ENCODE measurements at regions not wholly inside any gene's neighbourhood (a gene's known extent, or its start where the extent isn't known, plus 50 kb on each side); places are given as distances from the start of the nearest gene placed in this dataset.
"Not testable (repeated sequence)": the region's sequence is repeated elsewhere in the genome, so short reads cannot be mapped to it uniquely, and the experiment has no call there.

DNA sequence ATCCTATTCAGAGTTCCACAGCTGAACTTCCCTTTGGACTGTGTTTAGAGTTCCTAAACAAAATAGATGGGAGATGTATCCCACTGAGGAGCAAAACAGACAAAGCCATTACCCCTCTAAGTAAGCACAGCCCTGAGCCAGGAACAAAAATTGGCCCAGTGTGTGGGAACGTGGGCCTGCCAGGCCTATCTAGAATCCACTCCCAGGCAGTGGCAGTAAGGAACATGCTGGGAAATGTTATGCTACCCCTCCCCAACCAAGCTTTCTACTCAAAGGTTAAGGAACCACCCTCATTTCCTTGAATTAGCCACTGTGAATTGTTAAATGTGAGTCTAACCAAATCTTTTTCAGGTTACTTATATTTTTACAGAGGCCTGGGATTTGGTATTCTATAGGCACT is 405.1 kb upstream of the PTGER4 start:
- DNase-seq: no peak

DNA sequence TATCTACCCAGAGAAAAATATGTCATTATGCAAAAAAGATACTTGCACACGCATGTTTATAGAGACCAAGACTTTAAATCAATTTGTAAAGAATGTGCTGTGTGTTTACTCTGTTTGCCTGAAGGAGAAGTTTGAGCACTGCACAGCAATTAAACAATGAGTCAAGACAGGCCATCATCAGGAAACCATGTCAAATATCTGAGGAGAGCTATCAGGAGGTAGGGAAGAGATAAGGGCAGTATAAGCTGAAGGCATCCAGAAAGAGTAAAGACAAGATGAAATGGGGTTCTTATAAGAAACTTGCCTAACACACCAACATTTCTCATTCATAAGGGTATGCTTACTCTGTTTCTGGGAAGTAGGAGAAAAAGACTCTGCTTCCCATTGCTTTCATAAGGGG is 405.8 kb upstream of the PTGER4 start:
- DNase-seq: no peak

DNA sequence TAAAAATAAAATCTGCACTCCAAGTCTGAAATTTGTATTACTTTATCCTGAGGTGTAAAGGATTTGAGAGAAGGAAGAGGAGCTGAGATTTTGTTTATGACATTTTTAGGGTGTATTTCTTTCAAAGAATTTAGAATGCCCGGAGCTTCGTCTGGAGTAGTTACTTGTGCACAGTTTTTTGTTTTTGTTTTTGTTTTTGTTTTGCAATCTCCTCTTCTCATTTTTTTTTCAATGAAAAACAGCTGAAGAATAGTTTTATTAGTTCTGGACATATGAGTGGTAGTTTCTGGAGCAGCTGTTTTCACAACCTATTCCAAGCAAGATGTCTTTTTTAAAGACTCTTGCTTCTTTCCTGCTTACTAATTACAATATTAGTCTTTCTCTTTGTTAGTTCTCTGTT is 408.2 kb upstream of the PTGER4 start:
- DNase-seq: no peak

DNA sequence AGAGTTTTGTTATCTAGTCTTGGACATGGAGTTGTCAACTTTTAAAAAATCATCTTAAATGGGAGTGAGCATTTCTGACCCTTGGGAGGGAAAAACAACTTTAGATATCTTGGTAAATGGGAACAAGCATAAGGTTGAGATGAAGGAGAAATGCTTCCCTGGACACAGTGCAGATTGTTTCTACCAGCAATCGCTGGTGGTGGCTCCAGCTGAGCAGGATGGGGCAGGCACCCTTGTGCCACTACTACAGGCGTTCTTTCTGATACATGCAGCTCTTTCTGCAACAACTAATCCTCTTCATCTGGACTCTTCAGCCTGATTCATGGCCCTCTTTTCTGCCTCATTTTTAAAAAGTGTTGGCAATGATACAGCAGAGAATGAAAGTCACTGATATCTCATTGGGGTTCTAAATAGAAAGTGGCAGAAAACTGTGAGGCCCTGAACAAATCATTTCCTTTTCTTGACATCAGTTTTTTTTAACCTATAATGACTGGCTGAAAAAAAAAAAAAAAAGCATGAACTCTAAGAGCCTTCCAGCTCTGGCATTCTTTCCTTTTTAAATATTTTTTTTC is 409.4 kb upstream of the PTGER4 start:
- DNase-seq: no peak

DNA sequence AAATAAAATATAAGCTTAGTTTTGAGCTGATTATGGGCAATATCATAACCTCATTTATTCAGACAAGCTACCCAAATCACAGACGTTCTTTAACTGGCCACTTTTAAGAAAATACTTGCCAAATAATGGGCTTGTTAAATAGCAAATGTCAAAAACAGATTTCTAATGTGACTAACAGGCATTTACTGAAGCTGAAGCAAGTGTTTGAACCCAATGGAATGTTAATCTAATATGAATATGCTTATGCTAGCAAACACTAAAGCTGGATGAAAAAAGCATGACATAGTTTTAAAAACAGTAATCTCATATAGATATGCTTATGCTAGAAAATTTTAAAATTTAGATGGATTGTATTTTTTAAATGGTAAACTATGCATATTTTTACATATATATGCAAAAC is 411.6 kb upstream of the PTGER4 start:
- no peak for DNase-seq

DNA sequence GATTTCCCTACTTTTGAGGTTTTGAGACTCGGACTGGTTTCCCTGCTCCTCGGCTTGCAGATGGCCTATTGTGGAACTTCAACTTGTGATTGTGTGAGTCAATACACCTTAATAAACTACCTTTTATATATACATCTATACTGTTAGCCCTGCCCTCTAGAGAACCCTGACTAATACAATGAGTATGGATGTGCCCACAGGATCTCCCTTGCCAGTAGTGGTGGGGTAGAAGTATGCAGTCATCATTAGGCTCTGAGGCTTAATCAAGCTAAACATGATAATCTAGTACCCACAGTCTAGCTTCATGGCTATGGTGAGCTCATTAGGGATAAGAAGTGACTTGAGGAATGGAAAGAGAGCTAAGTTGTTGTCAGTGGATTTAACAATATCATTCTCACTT is 412.8 kb upstream of the PTGER4 start:
- no peak for DNase-seq

DNA sequence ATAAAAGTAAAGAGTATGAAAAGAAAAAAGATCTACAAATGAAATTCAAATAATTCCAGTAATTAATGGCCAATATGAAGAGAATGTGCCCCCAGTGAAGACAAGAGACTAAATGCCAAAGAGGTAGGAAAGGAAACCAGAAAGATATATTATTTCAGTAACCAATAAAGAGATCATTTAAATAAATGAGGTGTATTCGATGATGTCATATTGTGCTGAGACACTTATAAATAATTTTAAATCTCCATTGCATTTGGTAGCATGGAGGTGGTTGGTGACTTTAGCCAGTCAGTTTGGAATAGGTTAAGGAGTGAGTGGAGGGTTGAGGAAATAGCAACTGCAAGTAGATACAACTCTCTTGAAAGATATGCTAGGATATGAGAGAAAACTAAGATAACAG is 417.7 kb upstream of the PTGER4 start:
- no peak for DNase-seq

DNA sequence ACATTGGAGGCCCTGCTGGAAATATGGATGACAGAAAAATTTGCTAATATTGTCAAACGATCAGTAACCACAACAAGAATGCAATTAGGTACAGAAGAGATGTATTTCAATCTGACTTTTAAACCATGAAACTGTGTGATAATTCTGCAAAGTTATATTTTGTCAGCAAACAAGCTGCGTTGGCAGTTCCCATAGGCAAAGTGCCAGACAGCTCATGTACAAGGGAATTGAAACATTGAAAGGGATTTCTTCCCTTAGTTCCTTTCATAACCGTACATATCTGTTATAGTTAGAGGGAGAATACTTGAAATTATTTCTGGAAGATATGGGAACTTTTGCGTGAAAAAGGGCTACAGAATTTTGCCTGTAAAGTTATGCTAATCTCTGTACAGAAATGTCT is 419.4 kb upstream of the PTGER4 start:
- no peak for DNase-seq

DNA sequence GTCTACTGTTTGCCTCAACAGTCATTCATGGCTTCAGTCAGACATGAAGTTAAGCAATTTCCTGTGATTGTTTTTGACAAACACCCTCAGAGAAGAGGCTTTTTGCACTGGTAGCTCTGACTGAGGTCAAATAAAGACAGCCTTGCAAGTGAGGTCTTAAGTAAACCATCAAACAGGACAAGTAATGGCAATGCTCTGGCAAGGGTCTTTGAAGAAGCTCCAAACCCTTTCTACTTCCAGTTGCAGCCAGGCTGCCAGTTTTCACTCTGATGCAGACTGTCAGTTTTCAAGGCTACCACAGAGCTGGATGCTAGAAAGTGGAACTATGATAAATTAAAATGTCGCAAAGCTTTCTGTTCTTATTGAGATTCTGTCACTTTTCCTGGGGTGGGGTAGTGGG is 421.5 kb upstream of the PTGER4 start:
- DNase-seq: no peak

DNA sequence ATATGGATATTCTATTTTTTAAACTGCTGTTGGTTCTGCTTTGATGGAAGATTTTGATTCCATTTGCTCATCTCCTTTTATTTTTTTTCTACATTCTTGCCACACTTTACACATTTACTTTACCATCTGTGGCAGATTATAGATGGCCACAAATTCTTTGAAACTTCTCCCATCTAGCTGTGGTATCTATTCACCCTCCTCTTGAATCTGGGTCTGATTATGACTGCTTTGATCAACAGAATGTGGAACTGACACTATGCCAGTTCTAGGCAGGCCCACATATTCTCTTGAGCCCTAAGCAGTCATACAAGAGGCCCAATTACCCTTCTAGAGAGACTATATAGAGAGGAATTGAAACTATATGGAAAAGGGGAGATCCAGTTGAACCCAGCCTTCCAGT is 439.0 kb upstream of the PTGER4 start:
- no peak for DNase-seq

DNA sequence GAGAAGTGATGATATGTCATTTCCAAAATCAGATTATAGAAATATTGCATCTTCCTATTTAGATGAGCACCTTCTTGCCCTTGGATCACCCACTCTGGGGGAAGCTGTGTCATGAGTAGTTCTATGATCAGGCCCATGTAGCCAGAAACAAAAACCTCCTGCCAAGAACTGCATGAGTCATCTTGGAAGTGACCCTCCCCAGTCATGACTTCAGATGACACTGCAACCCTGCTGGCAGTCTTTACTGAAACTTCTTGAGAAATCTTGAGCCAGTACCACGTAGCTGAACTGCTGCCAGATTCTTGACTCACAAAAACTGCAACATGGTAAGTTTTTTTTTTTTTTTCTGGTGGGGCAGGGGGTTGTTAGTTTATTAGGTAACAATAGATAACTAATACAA is 439.6 kb upstream of the PTGER4 start:
- DNase-seq: no peak

DNA sequence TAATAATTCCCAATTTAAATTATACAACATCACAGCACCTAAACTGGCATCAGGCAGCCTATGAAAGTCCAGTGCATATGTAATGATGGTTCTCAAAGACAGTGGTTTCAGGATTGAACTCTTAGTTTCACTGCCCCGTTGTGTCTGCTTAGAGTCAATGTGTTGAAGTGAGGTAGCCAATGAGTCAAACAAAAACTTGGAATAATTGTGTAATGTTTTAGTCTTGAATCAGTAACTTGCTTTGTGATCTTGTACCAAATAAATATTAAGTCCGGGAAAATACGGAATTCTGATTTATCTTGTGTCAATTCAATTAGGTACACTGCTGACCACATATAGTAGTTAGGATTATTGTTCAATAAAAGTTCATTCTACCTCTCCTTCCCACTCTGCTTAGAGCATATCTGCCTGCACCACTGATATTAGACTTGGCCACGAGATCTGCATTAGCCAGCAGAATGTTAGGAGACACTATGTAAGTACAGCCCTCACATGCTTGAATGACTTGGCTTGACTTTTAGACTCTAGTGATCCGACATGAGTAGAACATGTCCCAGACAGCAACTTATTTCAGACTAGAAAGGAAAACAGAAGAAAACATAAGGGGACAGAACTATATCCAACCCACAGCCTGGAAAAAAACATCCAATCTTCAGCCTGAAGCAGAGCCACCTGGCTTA is 441.5 kb upstream of the PTGER4 start:
- DNase-seq: no peak

DNA sequence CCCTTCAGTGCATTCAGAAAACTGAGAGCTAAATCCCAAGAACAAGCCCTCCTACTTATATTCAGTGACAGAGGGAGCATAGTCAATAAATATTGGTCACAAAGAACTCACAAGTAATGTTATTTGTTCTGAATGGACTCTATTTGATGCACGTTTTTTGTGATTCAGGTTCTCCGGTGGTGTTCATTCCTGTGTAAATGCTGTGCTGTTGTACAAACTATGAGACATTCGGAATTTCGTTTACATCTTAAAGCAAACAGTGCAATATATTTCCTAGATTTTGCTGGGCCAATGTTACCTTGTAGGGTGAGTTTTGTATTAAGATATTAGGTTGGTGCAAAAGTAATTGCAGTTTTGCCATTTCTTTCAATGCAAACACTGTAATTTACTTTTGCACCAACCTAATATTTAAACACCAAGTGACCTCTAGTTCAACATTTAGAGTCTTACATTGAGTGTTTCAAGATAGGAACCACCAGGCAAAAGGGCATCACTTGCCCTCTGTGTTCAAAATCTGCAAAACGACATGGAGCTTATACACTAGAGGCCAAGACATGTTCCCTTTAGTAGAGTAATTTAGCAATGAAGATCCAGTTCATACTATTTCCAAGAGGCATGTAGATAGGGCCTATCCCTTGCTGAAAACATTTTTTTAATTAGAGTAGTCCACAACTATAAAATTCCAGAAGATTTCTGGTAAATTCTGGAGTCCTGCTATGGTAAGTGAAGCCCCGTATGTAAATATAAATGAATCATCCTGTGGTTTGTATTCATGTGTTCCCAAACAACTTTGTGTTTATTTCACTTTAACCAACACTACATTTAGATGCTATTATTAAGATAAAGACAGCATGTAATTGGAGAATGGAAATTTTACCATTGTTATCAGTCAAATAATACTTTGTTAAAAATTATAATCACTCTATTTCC is 444.0 kb upstream of the PTGER4 start:
- no peak for DNase-seq

DNA sequence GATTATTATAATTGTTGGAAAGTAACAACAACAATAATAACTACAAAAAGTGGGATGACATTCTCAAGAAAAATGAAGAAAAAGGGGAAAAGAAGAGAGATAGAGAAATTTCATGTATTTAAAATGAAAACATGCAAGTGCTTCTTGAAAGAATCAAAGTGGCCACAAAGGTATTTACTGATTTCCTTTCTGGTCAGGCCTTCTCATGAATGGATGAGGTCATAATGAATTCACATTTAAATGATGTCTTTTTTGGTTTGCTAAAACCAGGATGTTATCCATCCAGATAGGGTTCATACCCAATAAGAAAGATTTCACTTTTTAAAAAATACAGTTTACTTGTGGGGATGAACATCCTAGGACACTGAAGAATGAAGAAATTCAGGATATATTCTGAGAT is 446.4 kb upstream of the PTGER4 start:
- DNase-seq: no peak

DNA sequence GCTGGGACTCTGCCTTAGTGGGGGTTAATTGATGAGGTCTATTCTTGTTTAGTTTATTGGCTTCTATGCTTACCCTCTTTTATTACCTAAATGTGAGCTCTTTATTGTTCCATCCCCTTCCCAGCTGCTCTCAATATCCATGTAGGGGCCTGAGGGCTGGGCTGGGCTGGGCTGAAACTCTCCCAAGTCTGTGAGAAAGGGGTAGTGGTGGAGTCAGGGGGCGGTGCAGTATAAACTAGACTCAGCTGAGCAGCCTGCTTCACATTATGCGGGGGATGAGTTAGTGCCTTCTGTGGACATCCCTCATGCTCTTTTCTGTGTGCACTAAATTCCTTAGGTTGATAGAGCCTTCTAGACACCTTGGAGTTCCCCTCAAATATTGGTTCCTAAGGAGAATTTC is 451.8 kb upstream of the PTGER4 start:
- DNase-seq: no peak

DNA sequence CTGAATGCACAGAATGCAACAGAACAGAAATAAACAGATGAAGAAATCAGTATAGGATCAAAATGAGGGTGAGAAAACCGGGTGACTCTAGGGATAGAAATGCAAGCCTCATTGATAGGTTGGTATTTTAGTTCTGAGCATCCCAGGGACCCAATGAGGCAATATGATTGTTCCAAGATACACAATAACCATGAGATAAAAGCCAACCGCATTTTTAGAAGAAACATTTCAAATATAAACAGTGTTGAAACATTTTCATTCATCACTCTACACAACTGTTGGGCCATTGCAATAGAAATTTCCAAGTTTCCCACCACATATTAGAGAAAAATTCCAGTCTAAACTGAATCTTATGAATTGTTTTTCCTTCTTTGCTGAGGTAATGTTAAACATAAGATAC is 452.3 kb upstream of the PTGER4 start:
- DNase-seq: no peak

DNA sequence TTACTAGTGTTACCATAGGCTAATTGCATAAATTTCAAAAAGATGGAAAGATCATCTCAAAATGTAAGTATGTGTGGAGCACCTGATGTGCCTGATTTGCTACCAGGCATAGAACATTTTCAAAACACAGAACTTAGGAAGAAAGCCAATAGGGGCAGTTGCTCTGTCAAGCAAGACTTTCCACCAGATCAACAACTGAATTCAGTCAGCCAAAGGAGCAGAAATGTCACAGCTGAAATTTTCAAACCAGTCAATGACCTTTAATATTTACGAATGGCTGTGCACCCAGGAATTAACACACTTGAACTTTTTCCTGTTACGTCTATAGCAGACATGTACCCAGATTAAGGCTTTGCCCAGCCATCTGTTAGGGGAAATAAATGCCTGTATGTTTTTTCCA is 452.8 kb upstream of the PTGER4 start:
- DNase-seq: no peak

DNA sequence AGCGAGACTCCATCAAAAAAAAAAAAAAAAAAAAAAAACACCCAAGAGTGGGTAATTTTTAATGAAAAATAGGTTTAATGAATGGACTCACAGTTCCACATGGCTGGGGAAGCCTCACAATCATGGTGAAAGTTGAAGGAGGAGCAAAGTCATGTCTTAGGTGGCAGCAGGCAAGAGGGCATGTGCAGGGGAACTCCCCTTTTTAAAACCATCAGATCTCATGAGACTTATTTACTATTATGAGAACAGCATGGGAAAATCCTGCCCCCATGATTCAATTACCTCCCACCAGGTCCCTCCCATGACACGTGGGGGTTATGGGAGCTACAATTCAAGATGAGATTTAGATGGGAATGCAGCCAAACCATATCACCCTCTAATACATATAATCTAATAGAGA is 454.6 kb upstream of the PTGER4 start:
- DNase-seq: not testable (repeated sequence)

DNA sequence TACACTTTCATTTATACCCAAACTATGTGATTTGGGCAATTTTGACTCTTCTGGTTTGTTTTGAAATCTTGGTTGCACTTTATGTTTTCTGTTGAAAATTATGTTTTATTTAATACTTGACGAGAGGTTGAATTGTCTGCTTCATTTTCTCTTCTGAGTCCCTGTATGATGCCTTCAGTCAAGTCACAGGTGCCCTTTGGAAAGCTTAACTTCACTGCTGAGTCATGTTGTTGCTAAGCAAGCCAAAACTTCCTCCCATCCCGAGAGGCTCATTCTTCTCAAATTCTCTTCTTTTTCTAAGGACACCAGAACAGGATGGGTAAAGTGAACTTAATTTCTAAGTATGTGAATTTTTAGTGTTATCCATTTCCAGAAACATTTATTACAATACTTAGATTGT is 455.3 kb upstream of the PTGER4 start:
- no peak for DNase-seq

DNA sequence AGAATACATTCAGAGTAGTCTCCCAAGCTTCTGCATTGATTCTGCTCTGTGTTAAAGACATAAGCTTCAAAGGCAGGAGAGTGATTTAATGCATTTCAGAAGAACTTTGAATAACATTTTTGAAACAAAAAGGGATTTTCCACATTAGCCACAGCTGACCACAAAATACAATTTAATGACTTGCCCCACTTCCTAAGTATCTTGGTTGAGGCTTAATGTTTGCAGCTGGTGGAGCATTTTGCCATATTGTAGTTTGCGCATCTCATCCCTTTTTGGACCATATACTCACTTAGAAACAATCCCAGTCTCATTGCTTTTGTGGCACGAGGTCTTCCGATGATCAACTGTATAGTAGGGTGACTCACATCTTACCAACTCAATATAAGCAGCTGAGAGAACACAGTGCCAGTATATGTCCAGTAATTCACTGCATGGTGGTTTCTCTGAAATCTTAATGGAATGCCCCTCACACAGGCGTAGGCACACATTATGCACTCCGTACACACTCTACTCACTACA is 455.8 kb upstream of the PTGER4 start:
- no peak for DNase-seq

DNA sequence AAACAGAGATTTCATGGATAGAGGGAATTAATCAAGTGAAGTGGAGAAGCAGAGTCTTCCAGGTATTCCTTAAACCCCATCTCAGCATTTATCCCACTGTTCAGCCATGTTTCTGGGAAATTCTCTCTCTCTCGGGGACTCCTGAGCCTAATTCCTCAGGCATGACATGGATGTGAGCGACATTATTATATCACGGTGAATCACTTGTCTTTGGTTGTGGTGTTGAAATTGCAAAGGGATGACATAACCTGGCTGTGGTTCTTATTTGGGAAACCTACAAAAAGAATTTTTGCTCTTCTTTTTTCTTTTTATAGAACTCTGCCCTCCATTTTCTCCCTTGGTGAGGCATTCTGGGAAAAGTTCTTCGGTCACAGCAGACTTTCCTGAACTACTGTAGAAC is 457.9 kb upstream of the PTGER4 start:
- DNase-seq: no peak

DNA sequence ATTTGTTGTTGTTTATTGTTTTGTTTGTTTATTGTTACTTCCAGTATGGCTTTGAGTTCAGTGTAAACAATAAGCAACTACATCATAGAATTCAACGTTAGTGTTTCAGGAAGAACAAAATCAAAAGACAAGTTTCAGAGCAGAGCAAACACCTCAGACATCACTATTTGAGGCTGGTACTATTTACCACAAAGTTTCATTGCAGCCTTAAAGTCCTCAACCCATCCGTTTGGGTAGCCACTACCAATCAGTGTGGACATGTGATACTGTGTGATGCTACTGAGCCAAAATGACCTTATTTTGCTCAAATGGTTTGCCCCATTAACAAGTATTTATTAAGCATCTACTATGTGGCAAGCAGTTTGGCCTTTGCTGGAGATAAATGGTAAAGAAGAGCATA is 458.5 kb upstream of the PTGER4 start:
- no peak for DNase-seq

DNA sequence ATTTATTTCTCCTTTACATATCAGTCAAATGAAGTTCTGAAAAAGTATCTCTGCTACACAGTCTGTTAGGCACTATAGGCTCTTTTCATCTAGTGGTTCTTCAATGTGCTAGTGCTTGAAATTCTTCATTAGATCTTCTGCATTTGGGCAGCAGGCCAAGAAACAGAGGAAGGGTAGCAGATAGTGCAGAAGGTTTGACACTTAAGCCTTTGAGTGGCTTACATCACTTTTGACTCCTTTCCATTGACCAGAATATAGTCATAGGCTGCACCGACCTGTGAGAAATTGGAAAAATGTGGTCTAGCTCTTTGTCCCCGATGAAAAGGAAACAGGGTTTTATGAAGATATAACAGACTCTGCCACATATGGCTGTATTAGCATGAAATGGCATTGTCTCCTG is 459.5 kb upstream of the PTGER4 start:
- no peak for DNase-seq

DNA sequence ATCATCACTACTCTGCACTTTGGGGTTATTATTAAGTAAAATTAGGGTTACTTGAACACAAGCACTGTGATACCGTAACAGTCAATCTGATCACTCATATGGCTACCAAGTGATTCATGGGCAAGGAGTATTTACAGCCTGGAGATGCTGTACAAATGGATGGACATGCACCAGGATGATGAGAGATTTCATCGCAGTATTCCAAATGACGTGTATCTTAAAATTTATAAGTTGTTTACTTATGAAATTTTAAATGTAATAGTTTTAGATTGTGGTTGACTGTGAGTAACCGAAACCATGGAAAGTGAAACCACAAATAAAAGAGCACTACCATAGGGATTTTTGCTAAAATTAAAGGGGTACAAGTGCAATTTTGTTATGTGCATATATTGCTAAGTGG is 462.2 kb upstream of the PTGER4 start:
- no peak for DNase-seq

All from NCI-H1092 treated with DMSO at 0.1 percent for 48 hours (cell line).